Stomach (tissue), 8 donors: ENCODE measurements at regions not wholly inside any gene's neighbourhood (a gene's known extent, or its start where the extent isn't known, plus 50 kb on each side); places are given as distances from the start of the nearest gene placed in this dataset.

ENCODE experiments used
- DNase-seq, 2 donors: peaks; one replicate each; pipeline versions ENCODE4 v3.0.0 to v3.0.0-alpha.2; 2013 to 2019
- H3K27ac ChIP-seq, 5 donors: fragments of 200-600 bp in 4 of 5; sonication (generic) in 4 of 5; one replicate each; pipeline ENCODE4 v1.5.1; 2013 to 2019; ENCODE audit warnings: mild to moderate bottlenecking in 1 of 5, moderate library complexity in 1 of 5
- H3K27me3 ChIP-seq, 3 donors: fragments of 200-600 bp; sonication (generic); one replicate each; pipeline ENCODE4 v1.5.1; 2017 to 2019; ENCODE audit warnings: mixed run types in 1 of 3
- H3K36me3 ChIP-seq, 4 donors: fragments of 200-600 bp; sonication (generic); 1 replicate in 3 of 4; 2 replicates in 1 of 4; pipeline ENCODE4 v1.5.1; 2016 to 2019
- H3K4me1 ChIP-seq, 4 donors: fragments of 200-600 bp; sonication (generic); one replicate each; pipeline ENCODE4 v1.5.1; 2016 to 2019
- H3K4me3 ChIP-seq, 4 donors: fragments of 200-600 bp; sonication (generic) in 3 of 4; one replicate each; pipeline ENCODE4 v1.5.1; 2016 to 2019; ENCODE audit warnings: mild to moderate bottlenecking in 1 of 4
- H3K9me3 ChIP-seq, 4 donors: fragments of 200-600 bp; sonication (generic); one replicate each; pipeline ENCODE4 v1.5.1; 2016 to 2019
- EP300 ChIP-seq: sonication (generic); formaldehyde crosslinking; IDR thresholded peaks from one replicate; pipeline ENCODE4 v1.6.1; 2017; ENCODE audit warnings: antibody characterized with exemption
- POLR2A ChIP-seq, 4 donors: fragments of 450-650 bp; IDR thresholded peaks; one replicate each; pipeline ENCODE4 v1.6.1; 2016; ENCODE audit warnings: antibody characterized with exemption in 4 of 4, control low read depth in 2 of 4, mild to moderate bottlenecking in 1 of 4, moderate library complexity in 1 of 4
- POLR2AphosphoS5 ChIP-seq, 3 donors: sonication (generic); formaldehyde crosslinking; IDR thresholded peaks; one replicate each; pipeline ENCODE4 v1.6.1; 2016; ENCODE audit warnings: antibody characterized with exemption in 3 of 3
- WGBS, 5 donors: extraction: QIAGEN DNeasy Blood & Tissue Kit in 3 of 5; methylation state at CpG; one replicate each; pipeline versions ENCODE4 v1.1.5 to v1.1.7; 2013 to 2018; 5-methylcytosine and 5-hydroxymethylcytosine counted together
- intact Hi-C: fragments of 100-400 bp; cut with DNase I; formaldehyde crosslinking; loops from one replicate; pipeline ENCODE4 v1.15.1; 2023; ENCODE audit warnings: low total_unique reads
- TF ChIP-seq, protein P1 (sequence below), 7 experiments: fragments of 450-650 bp in 4 of 7; fragments of 200-600 bp in 3 of 7; sonication (generic) in 3 of 7; IDR thresholded peaks; one replicate each; pipeline ENCODE4 v1.5.1; 2016 to 2019; ENCODE audit warnings: antibody characterized with exemption in 7 of 7, control low read depth in 2 of 7, mild to moderate bottlenecking in 1 of 7
- donor health status: healthy with polysubstance abuse.
- donor health status: Bipolar disorder and iron deficiency.
- donor health status: healthy.

DNA sequence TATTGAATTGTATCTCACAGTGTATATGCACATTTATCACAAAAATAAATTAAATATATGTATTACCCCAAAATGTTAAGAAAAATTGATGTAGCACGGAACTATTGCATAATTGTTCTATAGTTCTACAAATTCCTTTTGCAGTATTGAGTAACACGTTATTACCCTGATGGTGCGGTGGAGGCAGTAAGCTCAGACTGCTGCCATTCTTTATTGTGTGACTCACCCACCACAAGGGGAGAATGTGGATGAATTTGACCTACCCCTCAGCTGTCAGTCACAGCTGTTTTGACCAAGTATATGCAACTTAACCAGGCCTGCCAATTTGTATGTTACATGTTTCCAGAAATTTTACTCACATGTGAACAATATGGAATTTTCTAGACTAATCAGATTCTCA is 506.6 kb downstream of the SH3BGRL start:
- Histone ChIP-seq H3K4me3 (no peak overlapping the region), H3K36me3 (no peaks in the 10 kb centered on the region), H3K4me1 (no peaks in the 10 kb centered on the region), H3K9me3 (no peaks in the 10 kb centered on the region), H3K27ac (no peak overlapping the region), H3K27me3 (no peaks in the 10 kb centered on the region)
- DNase-seq = no peak
- WGBS, 5 donors = 70 to 92% (median 88%) methylated on average over 3 of the region's 3 CpGs
- intact Hi-C loops = no loop called here
- TF ChIP-seq, protein P1, sequence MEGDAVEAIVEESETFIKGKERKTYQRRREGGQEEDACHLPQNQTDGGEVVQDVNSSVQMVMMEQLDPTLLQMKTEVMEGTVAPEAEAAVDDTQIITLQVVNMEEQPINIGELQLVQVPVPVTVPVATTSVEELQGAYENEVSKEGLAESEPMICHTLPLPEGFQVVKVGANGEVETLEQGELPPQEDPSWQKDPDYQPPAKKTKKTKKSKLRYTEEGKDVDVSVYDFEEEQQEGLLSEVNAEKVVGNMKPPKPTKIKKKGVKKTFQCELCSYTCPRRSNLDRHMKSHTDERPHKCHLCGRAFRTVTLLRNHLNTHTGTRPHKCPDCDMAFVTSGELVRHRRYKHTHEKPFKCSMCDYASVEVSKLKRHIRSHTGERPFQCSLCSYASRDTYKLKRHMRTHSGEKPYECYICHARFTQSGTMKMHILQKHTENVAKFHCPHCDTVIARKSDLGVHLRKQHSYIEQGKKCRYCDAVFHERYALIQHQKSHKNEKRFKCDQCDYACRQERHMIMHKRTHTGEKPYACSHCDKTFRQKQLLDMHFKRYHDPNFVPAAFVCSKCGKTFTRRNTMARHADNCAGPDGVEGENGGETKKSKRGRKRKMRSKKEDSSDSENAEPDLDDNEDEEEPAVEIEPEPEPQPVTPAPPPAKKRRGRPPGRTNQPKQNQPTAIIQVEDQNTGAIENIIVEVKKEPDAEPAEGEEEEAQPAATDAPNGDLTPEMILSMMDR (IDR thresholded peaks at IDR 0.05) = no peak
- no peak for TF ChIP-seq EP300
- TF ChIP-seq POLR2AphosphoS5 (IDR thresholded peaks at IDR 0.05) = no peak
- TF ChIP-seq POLR2A (IDR thresholded peaks at IDR 0.05) = no peak

DNA sequence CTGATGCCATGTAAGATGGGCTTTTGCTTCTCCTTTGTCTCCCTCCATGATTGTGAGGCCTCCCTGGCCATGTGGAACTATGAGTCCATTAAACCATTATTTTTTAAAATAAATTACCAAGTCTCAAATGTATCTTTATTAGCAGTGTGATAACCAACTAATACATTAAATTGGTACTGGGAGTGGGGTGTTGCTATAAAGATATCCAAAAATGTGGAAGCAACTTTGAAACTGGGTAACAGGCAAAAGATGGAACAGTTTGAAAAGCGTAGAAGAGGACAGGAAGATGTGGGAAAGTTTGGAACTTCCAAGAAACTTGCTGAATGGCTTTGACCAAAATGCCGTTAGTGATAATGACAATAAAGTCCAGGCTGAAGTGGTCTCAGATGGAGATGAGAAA is 526.7 kb downstream of the SH3BGRL start:
- Histone ChIP-seq H3K36me3 (no peaks in the 10 kb centered on the region), H3K27ac (no peak overlapping the region), H3K9me3 (peaks cover 0 to 47% (median 20%) of the 10 kb centered on the region in 4 donors), H3K27me3 (no peaks in the 10 kb centered on the region), H3K4me3 (no peak overlapping the region), H3K4me1 (no peaks in the 10 kb centered on the region)
- DNase-seq = no peak
- TF ChIP-seq POLR2AphosphoS5 (IDR thresholded peaks at IDR 0.05) (no peak), POLR2A (IDR thresholded peaks at IDR 0.05) (no peak)
- TF ChIP-seq, protein P1 (IDR thresholded peaks at IDR 0.05) = no peak
- 65 to 88% (median 74%) methylated on average over 2 of the region's 2 CpGs for WGBS, 5 donors
- intact Hi-C loops = no loop called here

DNA sequence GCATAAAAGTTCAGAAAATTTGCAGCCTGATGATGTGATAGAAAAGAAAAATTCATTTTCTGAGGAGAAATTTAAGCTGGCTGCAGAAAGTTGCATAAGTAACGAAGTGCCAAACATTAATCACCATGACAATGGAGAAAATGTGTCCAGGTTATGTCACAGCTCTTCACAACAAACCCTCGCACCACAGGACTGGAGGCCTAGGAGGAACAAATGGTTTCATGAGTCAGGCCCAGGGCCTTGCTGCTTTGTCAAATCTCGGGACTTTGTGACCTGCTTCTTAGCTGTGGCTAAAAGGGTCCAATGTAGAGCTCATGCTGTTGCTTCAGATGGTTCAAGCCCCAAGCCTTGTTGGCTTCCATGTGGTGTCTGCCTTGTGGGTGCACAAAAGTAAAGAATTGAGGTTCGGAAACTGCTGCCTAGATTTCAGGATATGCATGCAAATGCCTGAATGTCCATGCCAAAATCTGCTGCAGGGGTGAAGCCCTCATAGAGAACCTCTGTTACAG is 527.4 kb downstream of the SH3BGRL start:
- Histone ChIP-seq H3K27me3 (no peaks in the 10 kb centered on the region), H3K4me1 (no peaks in the 10 kb centered on the region), H3K36me3 (no peaks in the 10 kb centered on the region), H3K9me3 (peaks cover 0 to 47% (median 20%) of the 10 kb centered on the region in 4 donors), H3K27ac (no peak overlapping the region), H3K4me3 (no peak overlapping the region)
- TF ChIP-seq POLR2AphosphoS5 (IDR thresholded peaks at IDR 0.05) (no peak), EP300 (no peak), POLR2A (IDR thresholded peaks at IDR 0.05) (no peak)
- TF ChIP-seq, protein P1 (IDR thresholded peaks at IDR 0.05) = no peak
- 43 to 74% (median 62%) methylated on average over 2 to 4 of the region's 4 CpGs for WGBS, 5 donors
- no peak for DNase-seq
- intact Hi-C loops = no loop called here

DNA sequence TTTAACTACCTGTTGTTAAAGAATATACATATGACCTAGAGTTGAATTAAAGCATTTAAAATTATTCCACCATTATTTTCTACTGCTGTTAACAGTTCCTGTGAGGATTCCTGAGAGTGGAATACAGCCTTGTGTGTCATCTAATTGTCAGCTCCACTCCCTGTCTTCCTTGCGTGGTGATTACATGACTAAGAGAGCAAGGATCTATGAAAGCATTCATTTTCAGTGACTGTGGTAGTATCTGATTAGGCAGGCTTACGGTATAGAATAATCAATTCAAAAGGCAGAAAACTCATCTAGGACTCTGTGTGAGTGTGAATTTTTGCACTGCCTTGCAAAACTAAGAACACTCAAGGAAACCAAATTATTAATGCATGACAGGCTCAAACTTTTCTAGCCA is 577.8 kb downstream of the SH3BGRL start:
- H3K36me3 ChIP-seq = no peaks in the 10 kb centered on the region
- intact Hi-C loops = no loop called here
- H3K27ac ChIP-seq = no peak overlapping the region
- TF ChIP-seq EP300 (no peak), POLR2AphosphoS5 (IDR thresholded peaks at IDR 0.05) (no peak), POLR2A (IDR thresholded peaks at IDR 0.05) (no peak)
- TF ChIP-seq, protein P1 (IDR thresholded peaks at IDR 0.05) = no peak
- H3K27me3 ChIP-seq = no peaks in the 10 kb centered on the region
- no peaks in the 10 kb centered on the region for H3K9me3 ChIP-seq
- no peak overlapping the region for H3K4me3 ChIP-seq
- H3K4me1 ChIP-seq = no peaks in the 10 kb centered on the region
- 58 to 89% (median 77%) methylated on average over 2 of the region's 2 CpGs for WGBS, 5 donors
- DNase-seq = no peak
